Natural killer cell (primary cell): ENCODE measurements at regions not wholly inside any gene's neighbourhood (a gene's known extent, or its start where the extent isn't known, plus 50 kb on each side); places are given as distances from the start of the nearest gene placed in this dataset.

Experiments
- ATAC-seq, 3 donors: fragments of 150-1000 bp in 2 of 3; fragments of 200-7000 bp in 1 of 3; cut with Tn5 transposase; 1 replicate in 1 of 3; 2 replicates in 2 of 3; pipeline ENCODE4 v1.10.0; 2021; ENCODE audit warnings: mild to moderate bottlenecking in 2 of 3, moderate library complexity in 2 of 3
- DNase-seq, 2 donors: peaks; one replicate each; pipeline versions ENCODE4 v3.0.0 to v3.0.0-alpha.2; 2013 to 2021; ENCODE audit warnings: mixed read lengths in 1 of 2
- H3K27ac ChIP-seq: one replicate; pipeline ENCODE4 v1.5.1; 2013; ENCODE audit warnings: mild to moderate bottlenecking, low read length
- H3K27me3 ChIP-seq: one replicate; pipeline ENCODE4 v1.6.1; 2013; ENCODE audit warnings: low read length; ENCODE audit not compliant: control insufficient read depth, insufficient read depth
- H3K36me3 ChIP-seq: one replicate; pipeline ENCODE4 v1.6.1; 2013; ENCODE audit warnings: low read length; ENCODE audit not compliant: control insufficient read depth, insufficient read depth
- H3K4me1 ChIP-seq: one replicate; pipeline ENCODE4 v1.6.1; 2013; ENCODE audit warnings: low read length; ENCODE audit not compliant: control insufficient read depth, insufficient read depth
- H3K4me3 ChIP-seq: one replicate; pipeline ENCODE4 v1.5.1; 2013; ENCODE audit warnings: low read length
- H3K9me3 ChIP-seq: one replicate; pipeline ENCODE4 v1.6.1; 2013; ENCODE audit warnings: low read length; ENCODE audit not compliant: control insufficient read depth, insufficient read depth
- H3K27ac Mint-ChIP-seq, 2 donors: one replicate each; pipeline ENCODE4 v1.8.0; 2022; ENCODE audit warnings: mild to moderate bottlenecking in 2 of 2, mixed read lengths in 2 of 2, moderate library complexity in 1 of 2
- H3K27me3 Mint-ChIP-seq, 2 donors: one replicate each; pipeline ENCODE4 v1.8.0; 2022; ENCODE audit warnings: low read depth in 2 of 2, mixed read lengths in 2 of 2
- H3K36me3 Mint-ChIP-seq: one replicate; pipeline ENCODE4 v1.8.0; 2022; ENCODE audit warnings: mixed read lengths
- H3K4me1 Mint-ChIP-seq, 2 donors: one replicate each; pipeline ENCODE4 v1.8.0; 2022; ENCODE audit warnings: mixed read lengths in 2 of 2
- H3K4me3 Mint-ChIP-seq: one replicate; pipeline ENCODE4 v1.8.0; 2022; ENCODE audit warnings: mild to moderate bottlenecking, moderate library complexity, mixed read lengths
- H3K9me3 Mint-ChIP-seq, 2 donors: one replicate each; pipeline ENCODE4 v1.8.0; 2022; ENCODE audit warnings: mixed read lengths in 2 of 2
- CTCF ChIP-seq: fragments of 200-600 bp; IDR thresholded peaks from one replicate; pipeline ENCODE4 v1.8.0; 2022; ENCODE audit warnings: antibody characterized with exemption
- WGBS: methylation state at CpG from one replicate; pipeline ENCODE4 v1.1.7; 2013; ENCODE audit warnings: missing lambda C conversion rate; ENCODE audit not compliant: insufficient coverage; 5-methylcytosine and 5-hydroxymethylcytosine counted together
- intact Hi-C: fragments of 100-400 bp; cut with micrococcal nuclease; formaldehyde crosslinking; loops from one replicate; pipeline ENCODE4 v1.14.2; 2022

DNA sequence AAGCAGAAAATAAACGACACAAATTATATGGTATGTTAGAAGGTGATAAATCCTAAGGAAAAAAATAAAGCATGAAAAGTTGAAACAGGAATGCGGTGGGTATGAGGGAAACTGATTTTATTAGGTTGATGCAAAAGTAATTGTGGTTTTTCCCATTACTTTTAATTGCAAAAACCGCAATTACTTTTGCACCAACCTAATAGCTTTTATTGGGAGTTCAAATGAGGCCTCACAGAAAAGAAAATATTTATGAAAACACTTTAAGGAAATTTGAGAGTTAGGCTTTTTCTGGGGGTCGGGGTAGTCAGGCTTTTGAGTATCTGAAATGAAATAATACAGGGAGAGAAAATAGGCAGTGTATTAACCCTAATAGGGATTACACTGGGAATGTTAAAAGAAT, 397.0 kb upstream of the KHDRBS2 start:
- H3K4me3 ChIP-seq, result no peak overlapping the region
- Mint-ChIP-seq H3K4me1 (no peaks in the 10 kb centered on the region), H3K9me3 (peaks cover 8 to 29% of the 10 kb centered on the region in 2 donors), H3K36me3 (peaks cover 12% of the 10 kb centered on the region), H3K4me3 (no peak overlapping the region), H3K27me3 (no peaks in the 10 kb centered on the region), H3K27ac (no peak overlapping the region)
- H3K27ac ChIP-seq, result no peak overlapping the region
- no peak for DNase-seq
- no peaks in the 10 kb centered on the region for H3K36me3 ChIP-seq
- no peak for ATAC-seq
- H3K4me1 ChIP-seq, result no peaks in the 10 kb centered on the region
- intact Hi-C loops, result no loop called here
- H3K27me3 ChIP-seq, result no peaks in the 10 kb centered on the region
- no peak for TF ChIP-seq CTCF
- peaks cover 8% of the 10 kb centered on the region for H3K9me3 ChIP-seq
- WGBS, result 83% methylated on average over 3 of the region's 4 CpGs

- ATAC-seq (no peak), DNase-seq (no peak)
- Histone ChIP-seq H3K27me3 (no peaks in the 10 kb centered on the region), H3K9me3 (peaks cover 11% of the 10 kb centered on the region), H3K4me3 (no peak overlapping the region), H3K4me1 (no peaks in the 10 kb centered on the region), H3K36me3 (no peaks in the 10 kb centered on the region), H3K27ac (no peak overlapping the region)
- TF ChIP-seq CTCF, result no peak
- Mint-ChIP-seq H3K27ac (no peak overlapping the region), H3K36me3 (peaks cover 12% of the 10 kb centered on the region), H3K4me1 (no peaks in the 10 kb centered on the region), H3K27me3 (no peaks in the 10 kb centered on the region), H3K4me3 (no peak overlapping the region), H3K9me3 (peaks cover 11 to 37% of the 10 kb centered on the region in 2 donors)
- intact Hi-C loops, result no loop called here
- no CpG with 5 or more reads among the region's 1 CpG for WGBS
Measured at GRCh38 chr6:62681108-62681507, 395.1 kb upstream of the KHDRBS2 start.

DNA sequence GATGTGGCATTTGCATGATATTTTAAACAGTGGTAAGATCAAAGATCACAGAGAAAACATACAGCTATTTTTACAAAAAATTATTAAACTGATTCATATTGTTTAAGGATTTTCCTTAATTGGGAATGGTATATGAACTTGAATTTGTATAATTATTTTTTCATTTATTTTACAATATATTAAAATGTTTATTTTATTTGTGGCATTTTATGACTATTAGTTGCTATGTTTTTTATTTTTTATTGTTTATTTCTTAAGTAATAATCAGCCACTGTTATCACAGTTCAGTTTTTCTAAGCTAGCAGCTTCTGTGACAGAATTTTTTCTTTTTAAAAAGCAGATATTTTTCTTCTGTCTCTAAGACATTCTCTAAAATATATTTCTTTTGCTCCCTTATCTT, 387.0 kb upstream of the KHDRBS2 start:
- H3K27ac ChIP-seq, result no peak overlapping the region
- no peak for TF ChIP-seq CTCF
- no peaks in the 10 kb centered on the region for H3K36me3 Mint-ChIP-seq
- H3K4me3 ChIP-seq, result no peak overlapping the region
- H3K9me3 ChIP-seq, result peaks cover 2% of the 10 kb centered on the region
- peaks cover 7 to 11% of the 10 kb centered on the region in 2 donors for H3K9me3 Mint-ChIP-seq
- DNase-seq, result no peak
- no peaks in the 10 kb centered on the region for H3K27me3 ChIP-seq
- H3K4me1 ChIP-seq, result no peaks in the 10 kb centered on the region
- intact Hi-C loops, result no loop called here
- H3K4me1 Mint-ChIP-seq, result no peaks in the 10 kb centered on the region
- ATAC-seq, result no peak
- no peaks in the 10 kb centered on the region for H3K36me3 ChIP-seq
- no peaks in the 10 kb centered on the region for H3K27me3 Mint-ChIP-seq
- H3K4me3 Mint-ChIP-seq, result no peak overlapping the region
- no peak overlapping the region for H3K27ac Mint-ChIP-seq

DNA sequence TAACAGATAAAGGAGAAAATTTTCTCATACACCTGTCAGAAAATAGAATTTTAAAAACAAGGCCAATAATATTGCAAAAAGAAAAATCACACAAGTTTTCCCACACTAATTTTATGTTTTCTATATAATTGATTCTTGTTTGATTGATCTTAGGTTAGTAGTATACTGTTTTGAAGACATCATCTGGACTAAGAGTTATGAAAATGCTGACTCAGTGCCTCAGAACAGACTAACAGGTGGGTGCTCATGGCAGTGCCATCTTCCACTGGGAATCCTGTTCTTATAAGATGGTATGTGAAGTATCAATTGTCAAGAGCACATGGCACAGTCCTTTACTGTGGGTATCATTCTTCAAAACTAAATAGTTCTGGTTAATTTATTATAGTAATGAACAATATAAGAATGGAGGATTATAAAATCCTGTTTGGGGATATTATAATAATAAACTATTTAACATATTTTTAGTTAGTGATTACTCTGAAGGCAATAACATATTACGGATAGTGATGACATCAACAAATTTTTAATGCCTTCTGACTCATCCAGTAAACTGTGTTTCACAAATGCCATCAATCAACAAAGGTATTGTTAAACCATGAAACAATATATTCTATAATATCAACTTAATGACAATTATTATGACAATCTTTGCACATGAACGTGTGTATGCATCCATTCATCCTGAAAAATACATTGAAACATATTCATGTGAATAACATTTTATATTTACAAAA, 384.6 kb upstream of the KHDRBS2 start:
- H3K4me3 ChIP-seq, result no peak overlapping the region
- DNase-seq, result no peak
- no peaks in the 10 kb centered on the region for H3K36me3 Mint-ChIP-seq
- H3K9me3 Mint-ChIP-seq, result peaks cover 2 to 6% of the 10 kb centered on the region in 2 donors
- no peaks in the 10 kb centered on the region for H3K36me3 ChIP-seq
- no peaks in the 10 kb centered on the region for H3K27me3 Mint-ChIP-seq
- H3K9me3 ChIP-seq, result no peaks in the 10 kb centered on the region
- TF ChIP-seq CTCF, result no peak
- H3K27ac Mint-ChIP-seq, result no peak overlapping the region
- H3K4me1 Mint-ChIP-seq, result no peaks in the 10 kb centered on the region
- intact Hi-C loops, result no loop called here
- no peaks in the 10 kb centered on the region for H3K27me3 ChIP-seq
- no peaks in the 10 kb centered on the region for H3K4me1 ChIP-seq
- no peak overlapping the region for H3K27ac ChIP-seq
- no CpG with 5 or more reads among the region's 2 CpGs for WGBS
- ATAC-seq, result no peak
- H3K4me3 Mint-ChIP-seq, result no peak overlapping the region
